ENCODE measurements at regions not wholly inside any gene's neighbourhood (a gene's known extent, or its start where the extent isn't known, plus 50 kb on each side); places are given as distances from the start of the nearest gene placed in this dataset.
"Not testable (repeated sequence)": the region's sequence is repeated elsewhere in the genome, so short reads cannot be mapped to it uniquely, and the experiment has no call there.

- no TSS peak for BruUV-seq (replicated peaks)
- SMC1A ChIA-PET (ENCODE audit: uncharacterized antibody, unreplicated experiment) = interaction anchor here (0.6 to 1.1 kb wide), 2 partner anchors 19 to 1494 kb away, joined by 3 read pairs; no protein-coding TSS in a partner anchor
- Histone ChIP-seq H3K79me2 (ENCODE audit: control insufficient read depth, insufficient read depth, low read length) (no peaks in the 10 kb centered on the region), H3K27ac (ENCODE audit: control insufficient read depth, insufficient read depth) (no peak overlapping the region), H3K9me3 (replicated peaks; ENCODE audit: control insufficient read depth, insufficient read depth, low read length) (peaks cover 5% of the 10 kb centered on the region), H3K4me1 (ENCODE audit: control insufficient read depth, insufficient read depth, low read length) (no peaks in the 10 kb centered on the region), H3K27me3 (replicated peaks in 1 of 2; ENCODE audit: control insufficient read depth in 2 of 2, insufficient read depth in 2 of 2, low read length in 1 of 2) (no peaks in the 10 kb centered on the region), H3K4me2 (ENCODE audit: control insufficient read depth, insufficient read depth) (no peak overlapping the region), H3K36me3 (ENCODE audit: control insufficient read depth in 2 of 2, insufficient read depth in 2 of 2, low read length in 1 of 2) (no peaks in the 10 kb centered on the region; a peak in 1 of 4 replicates), H3K4me3 (no peak overlapping the region), H4K20me1 (ENCODE audit: control insufficient read depth, insufficient read depth) (no peaks in the 10 kb centered on the region), H2AFZ (ENCODE audit: control insufficient read depth, low read depth, low read length) (no peak overlapping the region), H3K9ac (ENCODE audit: control insufficient read depth, insufficient read depth, low read length) (no peak overlapping the region)
- TF ChIP-seq, protein P1, sequence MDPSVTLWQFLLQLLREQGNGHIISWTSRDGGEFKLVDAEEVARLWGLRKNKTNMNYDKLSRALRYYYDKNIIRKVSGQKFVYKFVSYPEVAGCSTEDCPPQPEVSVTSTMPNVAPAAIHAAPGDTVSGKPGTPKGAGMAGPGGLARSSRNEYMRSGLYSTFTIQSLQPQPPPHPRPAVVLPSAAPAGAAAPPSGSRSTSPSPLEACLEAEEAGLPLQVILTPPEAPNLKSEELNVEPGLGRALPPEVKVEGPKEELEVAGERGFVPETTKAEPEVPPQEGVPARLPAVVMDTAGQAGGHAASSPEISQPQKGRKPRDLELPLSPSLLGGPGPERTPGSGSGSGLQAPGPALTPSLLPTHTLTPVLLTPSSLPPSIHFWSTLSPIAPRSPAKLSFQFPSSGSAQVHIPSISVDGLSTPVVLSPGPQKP (IDR thresholded peaks at IDR 0.05; ENCODE audit: low read depth, low read length) = no peak
- no peak for TF ChIP-seq ZBED1 (IDR thresholded peaks at IDR 0.05; ENCODE audit: borderline replicate concordance)
- POLR2A ChIA-PET = interaction anchor here (0.7 kb wide), 1 partner anchor 10 kb away, joined by 7 read pairs; no protein-coding TSS in a partner anchor
- FAIRE-seq = no peak
- in situ Hi-C loops (cut with MboI) (no loop called here), intact Hi-C loops (cut with micrococcal nuclease; ENCODE audit: unreplicated experiment) (no loop called here)
- no peak for ATAC-seq
- 0% methylated on average over 1 of the region's 1 CpG for WGBS (ENCODE audit: insufficient coverage, insufficient replicate concordance, low lambda C conversion rate, missing lambda C conversion rate)
- CTCF ChIA-PET = interaction anchor here (0.8 to 1.7 kb wide), 4 partner anchors 11 to 44 kb away, joined by 3 to 5 read pairs (median 4); no protein-coding TSS in a partner anchor
- RAD21 ChIA-PET (ENCODE audit: unreplicated experiment) = no interaction called here
- no peak for DNase-seq (ENCODE audit: low read depth, low spot score)
Observed at GRCh38 chr22:35186492-35186891, 70.8 kb upstream of the HMGXB4 start.

- H3K27ac ChIP-seq (ENCODE audit: control insufficient read depth, insufficient read depth); in situ Hi-C loops (cut with MboI); H3K4me3 ChIP-seq; DNase-seq (ENCODE audit: low read depth, low spot score); CTCF ChIA-PET; FAIRE-seq; H3K9me3 ChIP-seq (replicated peaks; ENCODE audit: control insufficient read depth, insufficient read depth, low read length); intact Hi-C loops (cut with micrococcal nuclease; ENCODE audit: unreplicated experiment); POLR2A ChIA-PET; H3K27me3 ChIP-seq (replicated peaks in 1 of 2; ENCODE audit: control insufficient read depth in 2 of 2, insufficient read depth in 2 of 2, low read length in 1 of 2); H3K4me1 ChIP-seq (ENCODE audit: control insufficient read depth, insufficient read depth, low read length); RAD21 ChIA-PET (ENCODE audit: unreplicated experiment); H4K20me1 ChIP-seq (ENCODE audit: control insufficient read depth, insufficient read depth); H2AFZ ChIP-seq (ENCODE audit: control insufficient read depth, low read depth, low read length); H3K9ac ChIP-seq (ENCODE audit: control insufficient read depth, insufficient read depth, low read length); H3K4me2 ChIP-seq (ENCODE audit: control insufficient read depth, insufficient read depth); SMC1A ChIA-PET (ENCODE audit: uncharacterized antibody, unreplicated experiment); H3K36me3 ChIP-seq (ENCODE audit: control insufficient read depth in 2 of 2, insufficient read depth in 2 of 2, low read length in 1 of 2); ATAC-seq; H3K79me2 ChIP-seq (ENCODE audit: control insufficient read depth, insufficient read depth, low read length); BruUV-seq (replicated peaks): not testable (repeated sequence)
- WGBS (ENCODE audit: insufficient coverage, insufficient replicate concordance, low lambda C conversion rate, missing lambda C conversion rate) = 38% methylated on average over 1 of the region's 1 CpG
Observed at GRCh38 chr22:35188930-35189329, 68.4 kb upstream of the HMGXB4 start.
